ENCODE measurements at regions not wholly inside any gene's neighbourhood (a gene's known extent, or its start where the extent isn't known, plus 50 kb on each side); places are given as distances from the start of the nearest gene placed in this dataset.

DNA sequence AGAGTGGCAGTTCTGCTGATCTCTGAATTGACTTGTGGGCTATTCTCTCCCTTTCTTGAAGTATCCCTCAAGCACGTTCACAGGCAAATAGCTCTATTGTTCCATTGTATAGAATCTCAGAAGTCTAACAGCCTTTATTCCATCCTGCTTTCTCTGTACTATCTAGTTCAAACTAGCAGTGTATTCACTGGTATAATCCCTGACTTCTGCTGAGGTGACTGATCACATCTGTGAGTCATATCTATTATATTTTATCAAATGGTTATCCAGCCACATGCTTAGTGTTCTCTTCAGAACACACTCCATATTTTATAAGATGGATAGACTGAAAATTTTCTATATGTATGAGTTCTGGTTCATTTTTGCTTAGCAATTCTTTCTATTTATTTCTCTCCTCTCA, 866.1 kb downstream of the C12orf50 start:
- no peak overlapping the region for H3K4me3 Mint-ChIP-seq (ENCODE audit: unreplicated experiment)
- H3K27ac Mint-ChIP-seq (ENCODE audit: unreplicated experiment), result no peak overlapping the region
- H3K27me3 Mint-ChIP-seq (ENCODE audit: unreplicated experiment), result no peaks in the 10 kb centered on the region
- no peak for DNase-seq (ENCODE audit: low spot score)
- H3K4me1 Mint-ChIP-seq (ENCODE audit: unreplicated experiment), result peaks cover 5% of the 10 kb centered on the region
- peaks cover 12% of the 10 kb centered on the region for H3K9me3 Mint-ChIP-seq (ENCODE audit: unreplicated experiment)
- no peaks in the 10 kb centered on the region for H3K36me3 Mint-ChIP-seq (ENCODE audit: low read depth, unreplicated experiment)
- TF ChIP-seq, protein P1, sequence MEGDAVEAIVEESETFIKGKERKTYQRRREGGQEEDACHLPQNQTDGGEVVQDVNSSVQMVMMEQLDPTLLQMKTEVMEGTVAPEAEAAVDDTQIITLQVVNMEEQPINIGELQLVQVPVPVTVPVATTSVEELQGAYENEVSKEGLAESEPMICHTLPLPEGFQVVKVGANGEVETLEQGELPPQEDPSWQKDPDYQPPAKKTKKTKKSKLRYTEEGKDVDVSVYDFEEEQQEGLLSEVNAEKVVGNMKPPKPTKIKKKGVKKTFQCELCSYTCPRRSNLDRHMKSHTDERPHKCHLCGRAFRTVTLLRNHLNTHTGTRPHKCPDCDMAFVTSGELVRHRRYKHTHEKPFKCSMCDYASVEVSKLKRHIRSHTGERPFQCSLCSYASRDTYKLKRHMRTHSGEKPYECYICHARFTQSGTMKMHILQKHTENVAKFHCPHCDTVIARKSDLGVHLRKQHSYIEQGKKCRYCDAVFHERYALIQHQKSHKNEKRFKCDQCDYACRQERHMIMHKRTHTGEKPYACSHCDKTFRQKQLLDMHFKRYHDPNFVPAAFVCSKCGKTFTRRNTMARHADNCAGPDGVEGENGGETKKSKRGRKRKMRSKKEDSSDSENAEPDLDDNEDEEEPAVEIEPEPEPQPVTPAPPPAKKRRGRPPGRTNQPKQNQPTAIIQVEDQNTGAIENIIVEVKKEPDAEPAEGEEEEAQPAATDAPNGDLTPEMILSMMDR (IDR thresholded peaks at IDR 0.05; ENCODE audit: unreplicated experiment), result no peak

DNA sequence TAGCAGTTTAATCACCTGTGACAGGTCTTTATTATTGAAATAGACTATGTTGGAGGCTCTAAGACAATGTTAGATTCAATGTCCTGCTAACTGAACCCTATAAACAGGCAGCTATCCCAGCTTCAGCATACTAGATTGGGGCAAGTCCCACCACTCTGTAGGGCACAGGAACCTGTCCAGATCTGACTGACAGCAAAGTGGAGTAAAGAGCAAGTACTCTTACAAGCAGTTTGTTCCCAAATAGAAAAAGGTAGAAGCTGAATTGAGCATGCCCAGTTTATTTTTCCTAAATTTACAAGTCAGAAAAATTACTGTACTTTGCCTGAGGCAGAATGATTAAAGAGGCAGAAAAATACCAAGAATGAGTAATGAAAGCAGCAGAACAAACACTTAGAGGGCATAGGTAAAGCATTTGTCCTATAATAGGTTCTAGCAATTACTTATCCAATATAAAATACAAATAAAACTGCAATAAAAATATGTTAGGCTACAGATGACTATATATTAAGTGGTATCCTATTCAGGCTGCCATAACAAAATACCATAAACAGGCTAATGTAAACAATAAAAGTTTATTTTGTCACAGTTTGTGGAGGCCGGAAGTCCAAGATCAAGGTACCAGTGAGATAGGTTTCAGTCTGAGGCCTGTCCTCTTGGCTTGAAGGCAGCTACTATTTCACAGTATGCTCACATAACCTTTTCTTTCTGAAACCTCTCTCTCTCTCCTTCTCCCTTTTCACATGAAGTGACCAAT, 868.2 kb downstream of the C12orf50 start:
- Mint-ChIP-seq H3K4me1 (ENCODE audit: unreplicated experiment) (peaks cover 5% of the 10 kb centered on the region), H3K36me3 (ENCODE audit: low read depth, unreplicated experiment) (no peaks in the 10 kb centered on the region), H3K9me3 (ENCODE audit: unreplicated experiment) (peaks cover 9% of the 10 kb centered on the region), H3K27me3 (ENCODE audit: unreplicated experiment) (no peaks in the 10 kb centered on the region), H3K27ac (ENCODE audit: unreplicated experiment) (no peak overlapping the region), H3K4me3 (ENCODE audit: unreplicated experiment) (no peak overlapping the region)
- no peak for DNase-seq (ENCODE audit: low spot score)
- TF ChIP-seq, protein P1 (IDR thresholded peaks at IDR 0.05; ENCODE audit: unreplicated experiment), result no peak

DNA sequence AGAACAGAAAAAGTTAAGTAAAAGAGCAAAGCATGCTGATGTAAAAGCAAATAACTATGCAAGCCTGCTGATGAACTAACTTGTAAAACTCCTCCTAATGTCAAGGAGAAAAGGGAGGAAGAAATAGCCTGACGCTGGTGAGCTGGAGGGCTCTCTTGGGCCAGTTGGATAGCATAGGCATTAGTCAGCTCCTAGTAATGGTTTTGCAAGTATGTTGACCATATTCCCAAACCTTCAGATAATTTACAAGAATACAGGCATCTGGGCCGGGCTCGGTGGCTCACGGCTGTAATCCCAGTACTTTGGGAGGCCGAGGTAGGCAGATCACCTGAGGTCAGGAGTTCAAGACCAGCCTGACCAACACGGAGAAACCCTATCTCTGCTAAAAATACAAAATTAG, 871.4 kb downstream of the C12orf50 start:
- Mint-ChIP-seq H3K4me3 (ENCODE audit: unreplicated experiment) (no peak overlapping the region), H3K36me3 (ENCODE audit: low read depth, unreplicated experiment) (no peaks in the 10 kb centered on the region), H3K9me3 (ENCODE audit: unreplicated experiment) (no peaks in the 10 kb centered on the region), H3K4me1 (ENCODE audit: unreplicated experiment) (peaks cover 5% of the 10 kb centered on the region), H3K27ac (ENCODE audit: unreplicated experiment) (no peak overlapping the region), H3K27me3 (ENCODE audit: unreplicated experiment) (no peaks in the 10 kb centered on the region)
- DNase-seq (ENCODE audit: low spot score), result no peak
- TF ChIP-seq, protein P1 (IDR thresholded peaks at IDR 0.05; ENCODE audit: unreplicated experiment), result no peak

DNA sequence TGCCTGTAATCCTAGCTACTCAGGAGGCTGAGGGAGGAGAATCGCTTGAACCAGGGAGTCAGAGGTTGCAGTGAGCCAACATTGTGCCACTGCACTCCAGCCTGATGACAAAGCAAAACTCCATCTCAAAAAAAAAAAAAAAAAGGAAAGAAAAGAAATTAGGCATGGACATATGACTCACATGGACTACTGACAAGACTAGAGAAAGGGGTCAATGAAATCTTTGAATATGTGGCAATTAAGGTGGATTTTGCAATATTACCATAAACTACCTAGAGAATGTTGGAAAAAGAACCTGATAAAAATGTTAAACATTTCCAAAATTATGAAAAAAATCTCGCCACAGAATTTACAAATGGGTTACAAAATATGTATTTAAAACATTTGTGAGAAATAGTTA, 873.6 kb downstream of the C12orf50 start:
- H3K4me1 Mint-ChIP-seq (ENCODE audit: unreplicated experiment), result peaks cover 5% of the 10 kb centered on the region
- H3K27ac Mint-ChIP-seq (ENCODE audit: unreplicated experiment), result no peak overlapping the region
- no peak for DNase-seq (ENCODE audit: low spot score)
- no peaks in the 10 kb centered on the region for H3K9me3 Mint-ChIP-seq (ENCODE audit: unreplicated experiment)
- no peak overlapping the region for H3K4me3 Mint-ChIP-seq (ENCODE audit: unreplicated experiment)
- no peaks in the 10 kb centered on the region for H3K36me3 Mint-ChIP-seq (ENCODE audit: low read depth, unreplicated experiment)
- H3K27me3 Mint-ChIP-seq (ENCODE audit: unreplicated experiment), result no peaks in the 10 kb centered on the region
- TF ChIP-seq, protein P1 (IDR thresholded peaks at IDR 0.05; ENCODE audit: unreplicated experiment), result no peak

DNA sequence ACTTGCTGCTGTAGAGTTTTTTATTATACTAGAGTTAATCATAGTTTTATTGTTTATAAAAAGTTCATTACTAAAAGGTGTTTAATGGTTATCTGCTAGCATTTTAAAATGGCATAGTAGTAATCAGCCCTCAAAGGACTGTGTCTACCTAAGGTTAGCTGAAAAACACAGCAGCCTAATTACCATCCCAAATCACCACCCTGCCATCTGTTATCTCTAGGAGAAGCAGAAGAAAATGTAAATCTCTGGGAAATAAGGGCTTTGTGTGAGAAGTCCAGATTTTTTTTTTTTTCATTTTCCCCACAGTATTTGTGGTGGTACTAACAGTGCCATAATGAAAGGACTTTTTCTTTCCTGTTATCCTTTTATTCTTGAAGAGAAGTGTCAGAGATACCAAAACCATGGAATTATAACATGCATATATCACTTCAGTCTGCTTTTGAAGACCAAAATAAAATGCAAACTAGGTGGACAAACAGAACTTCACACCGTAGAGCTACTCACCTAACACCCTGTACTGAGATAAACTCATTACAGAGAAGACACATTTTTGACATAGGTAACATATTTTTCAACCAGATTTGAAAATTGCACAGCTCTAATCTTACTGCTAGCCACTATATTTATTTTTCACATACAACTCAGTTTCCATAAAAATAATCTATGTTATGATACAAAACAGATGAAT, 876.2 kb downstream of the C12orf50 start:
- H3K4me1 Mint-ChIP-seq (ENCODE audit: unreplicated experiment), result no peaks in the 10 kb centered on the region

More for the DNA sequence above, 876.2 kb downstream of the C12orf50 start:
- no peak for DNase-seq (ENCODE audit: low spot score)
- TF ChIP-seq, protein P1 (IDR thresholded peaks at IDR 0.05; ENCODE audit: unreplicated experiment), result no peak
- Mint-ChIP-seq H3K9me3 (ENCODE audit: unreplicated experiment) (no peaks in the 10 kb centered on the region), H3K27me3 (ENCODE audit: unreplicated experiment) (no peaks in the 10 kb centered on the region), H3K4me3 (ENCODE audit: unreplicated experiment) (no peak overlapping the region), H3K27ac (ENCODE audit: unreplicated experiment) (no peak overlapping the region), H3K36me3 (ENCODE audit: low read depth, unreplicated experiment) (no peaks in the 10 kb centered on the region)
